ENCODE measurements at regions not wholly inside any gene's neighbourhood (a gene's known extent, or its start where the extent isn't known, plus 50 kb on each side); places are given as distances from the start of the nearest gene placed in this dataset.

DNA sequence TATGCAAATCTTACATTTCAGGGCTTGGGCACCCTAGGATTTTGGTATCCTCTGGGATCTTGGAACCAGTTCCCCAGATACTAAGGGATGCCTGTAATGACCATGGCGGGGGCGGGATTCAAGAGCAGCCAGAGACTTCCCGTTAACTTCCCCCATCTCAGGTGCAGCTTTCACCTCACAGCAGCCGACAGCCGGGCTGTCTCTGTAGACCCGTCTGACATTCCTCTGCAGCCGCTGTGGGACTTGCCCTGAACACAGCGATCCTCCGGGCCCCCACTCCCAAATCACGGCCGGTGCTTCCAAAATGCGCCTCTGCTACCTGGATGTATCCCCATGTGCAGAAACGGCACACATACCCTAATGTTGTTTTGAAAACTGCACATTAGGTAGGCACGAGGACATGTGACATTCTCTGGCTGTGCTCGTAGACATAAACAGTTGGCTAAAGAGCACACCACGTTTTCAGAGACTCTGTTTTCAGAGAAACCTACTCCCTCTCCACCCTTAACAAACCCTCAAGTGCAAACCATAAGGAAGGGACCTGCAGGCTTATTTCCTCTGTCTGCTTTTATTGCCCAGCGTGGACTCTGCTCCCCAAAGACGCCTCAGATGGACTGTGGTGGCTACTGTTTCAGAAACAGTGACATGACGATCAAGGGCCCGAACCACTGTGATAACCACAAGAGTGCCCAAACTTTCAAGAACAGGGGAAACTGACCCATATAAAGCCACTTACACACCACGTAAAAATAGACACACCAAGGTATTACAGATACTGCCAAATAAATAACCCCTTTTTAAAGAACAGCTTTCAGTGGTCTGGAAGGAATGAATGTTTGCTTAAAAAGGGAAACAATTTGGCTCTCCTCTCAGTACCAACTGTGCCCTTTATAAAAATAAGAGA, 72.9 kb upstream of the FOXC1 start:
- CTCF ChIA-PET: no interaction called here
- TF ChIP-seq, protein P1, sequence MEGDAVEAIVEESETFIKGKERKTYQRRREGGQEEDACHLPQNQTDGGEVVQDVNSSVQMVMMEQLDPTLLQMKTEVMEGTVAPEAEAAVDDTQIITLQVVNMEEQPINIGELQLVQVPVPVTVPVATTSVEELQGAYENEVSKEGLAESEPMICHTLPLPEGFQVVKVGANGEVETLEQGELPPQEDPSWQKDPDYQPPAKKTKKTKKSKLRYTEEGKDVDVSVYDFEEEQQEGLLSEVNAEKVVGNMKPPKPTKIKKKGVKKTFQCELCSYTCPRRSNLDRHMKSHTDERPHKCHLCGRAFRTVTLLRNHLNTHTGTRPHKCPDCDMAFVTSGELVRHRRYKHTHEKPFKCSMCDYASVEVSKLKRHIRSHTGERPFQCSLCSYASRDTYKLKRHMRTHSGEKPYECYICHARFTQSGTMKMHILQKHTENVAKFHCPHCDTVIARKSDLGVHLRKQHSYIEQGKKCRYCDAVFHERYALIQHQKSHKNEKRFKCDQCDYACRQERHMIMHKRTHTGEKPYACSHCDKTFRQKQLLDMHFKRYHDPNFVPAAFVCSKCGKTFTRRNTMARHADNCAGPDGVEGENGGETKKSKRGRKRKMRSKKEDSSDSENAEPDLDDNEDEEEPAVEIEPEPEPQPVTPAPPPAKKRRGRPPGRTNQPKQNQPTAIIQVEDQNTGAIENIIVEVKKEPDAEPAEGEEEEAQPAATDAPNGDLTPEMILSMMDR (IDR thresholded peaks at IDR 0.05; ENCODE audit: insufficient read depth, low read length, missing control alignments): no peak
- no peak for DNase-seq (ENCODE audit: low read depth, low spot score)
- no peak overlapping the region for H3K4me3 ChIP-seq (ENCODE audit: low read depth, low read length)
- POLR2A ChIA-PET: no interaction called here

DNA sequence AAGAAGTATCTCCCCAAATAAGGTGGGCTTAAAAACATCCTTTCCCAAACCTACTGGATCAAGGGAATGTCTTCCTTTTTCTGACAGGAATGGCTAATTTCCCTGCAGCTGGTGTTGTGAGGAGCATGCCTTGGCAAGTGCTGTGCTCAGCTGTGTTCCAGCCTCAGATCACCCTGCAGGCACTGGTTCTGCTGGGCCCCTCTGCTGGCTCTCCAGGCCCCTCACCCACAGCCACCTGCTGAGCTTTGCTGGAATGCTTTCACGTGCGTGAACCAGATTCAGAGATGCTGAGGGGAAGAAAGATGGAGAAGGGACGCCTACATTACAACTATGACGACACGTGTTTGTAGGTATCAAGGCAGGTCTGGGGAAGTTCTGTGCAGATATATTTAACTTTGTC, 71.3 kb upstream of the FOXC1 start:
- no peak for DNase-seq (ENCODE audit: low read depth, low spot score)
- POLR2A ChIA-PET: no interaction called here
- CTCF ChIA-PET: interaction anchor here (0.9 to 1.4 kb wide), 2 partner anchors 15 to 17 kb away, joined by 3 to 4 read pairs; no protein-coding TSS in a partner anchor
- H3K4me3 ChIP-seq (ENCODE audit: low read depth, low read length): no peak overlapping the region
- TF ChIP-seq, protein P1 (IDR thresholded peaks at IDR 0.05; ENCODE audit: insufficient read depth, low read length, missing control alignments): no peak

DNA sequence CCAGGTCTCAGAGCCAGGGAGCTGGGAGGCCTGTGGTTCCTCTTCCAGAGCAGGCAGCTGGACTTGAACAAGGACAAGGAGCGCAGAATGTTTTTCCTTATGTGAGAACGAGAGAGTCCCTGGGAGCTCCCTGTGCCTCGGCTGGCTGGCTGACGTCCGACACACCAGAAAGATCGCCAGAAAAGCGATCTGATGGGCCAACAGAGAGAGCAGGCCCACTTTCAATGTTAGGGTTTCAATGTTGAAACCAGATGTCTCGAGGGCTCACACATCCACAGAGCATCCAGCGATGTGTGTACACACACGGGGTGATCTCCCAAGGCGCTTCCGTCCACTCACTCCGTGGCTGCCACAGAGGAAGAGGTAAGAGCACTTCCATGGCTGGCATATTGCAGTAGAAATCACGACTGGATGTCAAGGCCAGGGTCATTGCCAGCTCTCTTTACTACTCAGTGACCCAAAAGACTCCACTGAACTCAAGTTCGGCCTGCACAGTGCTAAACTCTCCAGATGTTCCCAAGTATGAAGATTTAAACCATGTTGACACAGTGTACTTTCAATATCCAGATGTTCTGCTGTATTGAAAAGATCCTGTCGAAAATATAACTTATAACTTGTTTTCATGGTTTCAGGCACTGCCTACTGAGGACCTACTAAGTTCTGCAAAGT, 70.8 kb upstream of the FOXC1 start:
- ChIA-PET CTCF (interaction anchor here (0.9 to 1.4 kb wide), 2 partner anchors 15 to 16 kb away, joined by 3 to 4 read pairs; no protein-coding TSS in a partner anchor), POLR2A (no interaction called here)
- TF ChIP-seq, protein P1 (IDR thresholded peaks at IDR 0.05; ENCODE audit: insufficient read depth, low read length, missing control alignments): no peak
- no peak overlapping the region for H3K4me3 ChIP-seq (ENCODE audit: low read depth, low read length)
- DNase-seq (ENCODE audit: low read depth, low spot score): no peak

DNA sequence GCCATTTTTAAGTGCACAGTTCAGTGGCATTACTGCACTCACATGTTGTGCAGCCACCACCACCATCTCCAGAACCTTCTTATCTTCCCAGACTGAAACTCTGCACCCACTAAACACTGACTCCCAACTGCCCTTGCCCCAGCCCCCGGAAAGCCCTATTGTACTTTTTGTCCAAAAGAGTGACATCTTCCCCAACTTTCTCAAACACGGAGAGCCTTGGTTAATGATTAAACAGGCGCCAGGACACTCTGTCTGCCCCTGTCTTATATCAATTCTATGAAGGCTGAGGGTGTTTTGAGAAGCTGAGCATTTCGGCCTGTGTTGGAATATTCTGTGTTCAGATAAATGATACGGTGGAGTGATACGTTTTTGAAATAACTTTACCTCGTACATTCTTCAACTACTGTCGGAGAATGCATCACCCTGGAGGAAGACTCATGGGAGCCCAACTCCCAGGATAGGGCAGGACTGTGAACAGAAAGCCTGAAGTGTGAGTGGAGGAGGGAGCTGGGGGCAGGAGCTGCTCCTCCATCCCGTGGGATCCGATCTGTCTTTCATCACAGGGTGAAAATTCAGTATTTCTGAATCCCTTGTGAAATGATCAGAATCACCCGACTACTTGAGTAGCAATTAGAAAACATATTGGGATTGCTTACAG, 68.7 kb upstream of the FOXC1 start:
- no peak overlapping the region for H3K4me3 ChIP-seq (ENCODE audit: low read depth, low read length)
- TF ChIP-seq, protein P1 (IDR thresholded peaks at IDR 0.05; ENCODE audit: insufficient read depth, low read length, missing control alignments): no peak
- CTCF ChIA-PET: interaction anchor here (4.7 kb wide), 1 partner anchor 15 kb away, joined by 20 read pairs; no protein-coding TSS in a partner anchor
- no peak for DNase-seq (ENCODE audit: low read depth, low spot score)
- POLR2A ChIA-PET: no interaction called here

DNA sequence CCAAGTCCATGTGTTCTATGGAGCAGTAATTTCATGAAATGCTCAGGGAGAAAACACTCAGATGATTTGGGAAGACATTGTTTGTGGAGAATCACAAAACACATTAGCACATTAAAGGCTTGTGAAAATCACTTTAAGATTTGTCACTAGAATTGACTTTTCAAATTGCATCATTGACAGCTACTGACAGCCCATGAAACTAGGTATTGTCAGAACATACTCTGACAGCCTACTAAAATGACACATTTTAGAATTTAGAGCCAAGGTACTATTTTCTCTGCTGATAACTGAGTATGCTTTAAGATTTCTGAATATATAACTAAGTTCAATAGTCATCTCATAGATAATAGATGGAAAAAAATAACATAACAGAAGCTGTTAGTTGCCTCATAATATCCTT, 67.4 kb upstream of the FOXC1 start:
- ChIA-PET CTCF (interaction anchor here (0.9 to 4.7 kb wide), 2 partner anchors 10 to 13 kb away, joined by 3 to 20 read pairs; no protein-coding TSS in a partner anchor), POLR2A (no interaction called here)
- no peak for DNase-seq (ENCODE audit: low read depth, low spot score)
- TF ChIP-seq, protein P1 (IDR thresholded peaks at IDR 0.05; ENCODE audit: insufficient read depth, low read length, missing control alignments): no peak
- no peak overlapping the region for H3K4me3 ChIP-seq (ENCODE audit: low read depth, low read length)
